NCI-H345 (cell line): ENCODE measurements at regions not wholly inside any gene's neighbourhood (a gene's known extent, or its start where the extent isn't known, plus 50 kb on each side); places are given as distances from the start of the nearest gene placed in this dataset.
A peak's percentile ranks its signal among the peaks of the same experiment; 100 is the strongest.

ENCODE experiments used
- DNase-seq: peaks from one replicate; lab custom pipeline; 2025; lab: John Stamatoyannopoulos, UW

DNA sequence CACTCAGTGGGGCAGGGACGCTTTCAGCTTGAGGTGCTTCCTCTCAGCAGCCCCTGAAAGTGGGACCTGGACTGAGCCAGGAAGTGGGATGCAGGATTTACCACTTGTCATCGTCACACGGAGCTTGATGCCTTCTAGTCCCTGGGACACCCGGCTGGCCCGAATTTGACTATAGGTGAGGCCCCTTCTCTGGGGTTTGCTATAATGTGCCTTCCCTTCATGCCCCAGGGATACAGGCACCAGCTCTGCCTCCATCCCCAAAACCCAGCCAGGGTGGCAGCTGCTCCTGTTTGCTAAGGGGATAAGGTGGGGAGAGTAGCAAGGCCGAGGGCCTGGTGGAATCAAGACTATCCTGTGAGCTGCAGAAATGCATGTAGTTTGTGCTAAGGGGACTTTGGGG is 235.0 kb downstream of the GLRX3 start:
- DNase-seq: no peak

- DNase-seq: no peak
Measured at GRCh38 chr10:130371666-130372065, 235.5 kb downstream of the GLRX3 start.

DNA sequence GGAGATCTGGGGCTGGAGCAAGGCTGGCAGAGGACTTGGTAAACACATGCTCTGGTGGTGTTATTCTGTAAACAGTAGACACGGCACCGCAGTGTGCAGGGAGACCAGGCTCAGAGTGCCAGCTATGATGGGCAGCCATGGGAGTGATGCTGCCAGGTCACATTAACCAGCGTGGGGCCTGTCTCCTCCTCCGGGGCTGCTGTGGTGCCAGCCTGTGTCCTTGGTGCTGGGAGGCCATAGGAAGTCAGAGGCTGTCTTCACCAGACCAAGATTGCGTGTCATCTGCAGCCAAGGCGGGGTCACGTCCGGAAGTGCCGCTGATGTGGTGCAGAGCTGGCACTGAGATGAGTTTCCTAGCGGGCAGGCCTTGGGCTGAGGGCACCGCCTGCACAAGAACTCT is 236.0 kb downstream of the GLRX3 start:
- DNase-seq: no peak

- DNase-seq: no peak
Measured at GRCh38 chr10:130372866-130373265, 236.7 kb downstream of the GLRX3 start.

DNA sequence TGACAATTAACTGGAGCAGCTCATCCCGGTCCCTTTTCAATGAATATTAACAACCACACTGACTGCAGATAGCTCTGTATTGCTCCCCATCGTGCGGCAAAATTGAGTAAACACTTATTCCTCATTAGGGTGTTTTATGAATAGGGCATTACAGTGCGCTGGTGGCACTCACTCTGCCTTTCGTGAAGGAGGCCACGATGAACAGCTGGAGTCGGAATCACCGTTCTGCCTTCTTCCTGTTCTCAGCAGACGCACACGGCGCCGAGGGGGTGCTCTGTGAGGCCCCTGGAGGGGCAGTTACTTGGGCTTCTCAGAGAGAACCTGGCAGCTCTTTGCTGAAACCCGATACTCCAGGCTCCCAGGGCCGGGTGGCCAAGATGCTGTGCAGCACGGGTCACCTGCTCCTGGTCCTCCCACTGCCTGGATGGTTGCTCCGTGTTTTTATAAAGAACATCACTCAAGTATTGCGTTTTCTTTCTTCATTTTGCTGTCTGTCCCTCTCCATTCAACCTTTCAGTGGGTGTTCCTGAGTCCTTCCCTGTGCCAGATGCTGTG is 241.9 kb downstream of the GLRX3 start:
- peak; percentile 2 for DNase-seq

DNA sequence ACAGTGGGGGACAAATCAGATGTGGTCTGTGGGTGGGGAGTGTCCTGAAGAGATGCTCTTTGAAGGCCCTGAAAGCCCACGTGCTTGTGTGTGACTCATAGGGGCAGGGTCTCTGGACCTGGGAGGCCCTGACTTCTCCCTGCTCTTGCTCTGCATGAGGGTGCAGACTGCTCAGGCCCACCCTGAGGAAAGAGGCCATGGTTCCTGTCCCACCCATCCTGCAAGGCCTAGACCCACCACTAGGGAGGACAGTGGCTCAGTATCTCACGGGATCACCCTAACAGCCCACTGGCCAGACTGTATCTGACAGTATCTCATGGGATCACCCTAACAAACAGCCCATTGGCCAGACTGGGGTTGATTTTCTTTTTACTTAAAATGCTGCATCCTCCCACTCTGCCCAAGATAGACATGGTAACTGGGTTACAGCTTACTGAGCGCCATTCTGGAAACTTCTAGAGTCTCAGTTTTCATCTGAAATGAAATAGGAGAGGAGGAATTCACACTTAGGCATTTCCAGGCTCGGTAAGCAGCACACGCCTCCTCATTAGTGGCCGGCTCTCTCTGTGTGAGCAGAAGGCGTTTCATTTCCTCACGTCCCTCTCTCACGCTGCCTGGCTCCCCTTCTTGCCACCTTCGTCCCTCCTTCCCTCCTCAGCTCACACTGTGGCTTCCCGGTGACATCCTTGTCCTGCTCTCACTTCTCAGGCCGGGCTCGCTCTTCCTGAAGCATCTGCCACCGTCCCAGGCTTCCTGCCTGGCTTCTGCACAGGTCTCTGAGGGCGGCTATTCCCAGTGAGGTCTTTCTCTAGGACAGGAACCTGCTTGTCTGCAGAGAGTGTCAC is 242.6 kb downstream of the GLRX3 start:
- no peak for DNase-seq

DNA sequence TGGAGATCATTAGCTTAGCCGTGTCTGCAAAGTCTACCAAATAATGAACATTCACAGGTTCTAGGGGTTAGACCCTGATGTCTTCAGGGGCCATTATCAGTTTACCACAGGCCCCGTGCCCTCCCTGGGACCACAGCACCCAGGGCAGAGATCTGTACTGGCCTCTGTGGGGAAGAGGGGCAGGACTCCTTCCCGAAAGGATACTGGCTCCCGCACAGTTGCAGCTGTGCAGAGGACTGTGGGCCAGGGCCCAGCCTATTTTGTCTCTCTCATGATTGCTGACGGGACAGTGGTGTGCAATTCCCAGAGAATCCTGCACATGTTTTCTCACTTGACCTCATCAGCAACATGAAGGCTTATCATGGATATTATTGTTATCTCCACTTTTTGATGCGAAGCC is 243.9 kb downstream of the GLRX3 start:
- no peak for DNase-seq

DNA sequence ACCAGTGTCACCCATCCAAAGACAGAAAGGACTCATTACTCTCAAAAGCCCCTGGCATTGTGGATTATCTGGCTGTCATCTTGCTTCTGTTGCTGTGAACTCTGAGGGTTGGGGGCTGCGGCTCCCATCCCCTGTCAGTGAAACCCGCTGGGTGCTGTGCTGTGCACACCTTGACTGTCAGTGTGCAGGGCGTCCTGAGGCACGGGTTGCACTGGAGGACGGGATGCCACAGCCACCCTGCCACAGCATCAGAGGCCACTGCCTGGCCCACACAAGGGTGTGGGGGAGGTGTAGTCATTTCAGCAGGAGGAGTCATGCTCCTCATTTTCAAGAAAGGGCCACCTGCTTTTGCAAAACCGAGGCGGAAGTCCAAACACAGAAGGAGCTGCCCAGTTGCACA is 245.8 kb downstream of the GLRX3 start:
- no peak for DNase-seq

- DNase-seq: no peak
Measured at GRCh38 chr10:130387936-130388580, 251.9 kb downstream of the GLRX3 start.

GRCh38 chr10:130388746-130389145 is 252.6 kb downstream of the GLRX3 start:
- DNase-seq: no peak

DNA sequence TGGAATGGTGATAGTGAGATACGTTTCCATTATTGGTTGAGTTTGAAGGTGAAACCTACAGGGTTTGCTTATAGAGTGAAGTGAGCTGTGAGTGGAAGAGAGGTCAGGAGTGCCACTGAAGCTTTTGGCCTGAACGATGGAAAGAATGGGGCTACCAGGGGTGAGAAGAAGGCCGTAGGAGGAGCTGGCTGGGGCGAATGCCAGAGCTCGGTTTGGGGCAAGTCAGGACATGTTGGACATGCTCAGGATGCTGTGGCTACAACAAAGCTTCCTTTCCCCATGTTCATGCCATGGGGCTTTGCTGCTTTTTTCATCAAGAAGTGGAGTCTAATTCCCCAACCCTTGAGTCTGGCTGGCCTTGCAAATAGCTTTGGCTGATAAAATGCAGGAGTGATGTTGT is 253.7 kb downstream of the GLRX3 start:
- DNase-seq: no peak

- DNase-seq: no peak
Measured at GRCh38 chr10:130392031-130392430, 255.8 kb downstream of the GLRX3 start.

GRCh38 chr10:130393342-130393741 is 257.2 kb downstream of the GLRX3 start:
- DNase-seq: no peak

GRCh38 chr10:130394832-130395231 is 258.6 kb downstream of the GLRX3 start:
- DNase-seq: no peak

GRCh38 chr10:130395248-130395936 is 259.2 kb downstream of the GLRX3 start:
- DNase-seq: no peak

DNA sequence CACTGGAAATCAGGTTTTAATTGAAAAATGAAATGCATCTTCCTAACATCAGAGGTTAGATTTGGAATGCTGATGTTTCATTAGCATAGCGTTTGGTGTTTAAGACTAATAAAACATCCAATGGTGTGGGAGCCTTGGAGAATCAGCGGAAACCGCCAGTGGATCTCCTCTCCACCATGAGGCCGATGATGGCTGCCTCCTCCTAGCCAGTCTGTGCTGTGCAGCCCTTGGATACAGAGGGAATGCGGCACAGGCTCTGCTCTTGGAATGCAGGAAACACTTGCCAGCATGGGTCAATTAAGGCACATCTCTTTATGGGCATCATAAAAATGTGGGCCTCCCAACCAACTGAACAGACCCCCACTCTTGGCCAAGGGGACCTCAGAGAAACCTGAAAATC is 259.9 kb downstream of the GLRX3 start:
- no peak for DNase-seq

GRCh38 chr10:130398090-130398994 is 262.2 kb downstream of the GLRX3 start:
- DNase-seq: no peak

GRCh38 chr10:130399425-130399950 is 263.3 kb downstream of the GLRX3 start:
- no peak for DNase-seq

- no peak for DNase-seq
Measured at GRCh38 chr10:130400890-130401289, 264.7 kb downstream of the GLRX3 start.

GRCh38 chr10:130401860-130402765 is 265.9 kb downstream of the GLRX3 start:
- no peak for DNase-seq
